Stimulated activated CD4-positive, alpha-beta T cell treated with anti-CD3 and anti-CD28 coated beads, Interleukin-15, amount 100 ng/mL, for 24 hours (primary cell): ENCODE measurements at regions not wholly inside any gene's neighbourhood (a gene's known extent, or its start where the extent isn't known, plus 50 kb on each side); places are given as distances from the start of the nearest gene placed in this dataset.

Source experiments
- DNase-seq: peaks from one replicate; pipeline ENCODE4 v3.0.0-alpha.2; 2020

DNA sequence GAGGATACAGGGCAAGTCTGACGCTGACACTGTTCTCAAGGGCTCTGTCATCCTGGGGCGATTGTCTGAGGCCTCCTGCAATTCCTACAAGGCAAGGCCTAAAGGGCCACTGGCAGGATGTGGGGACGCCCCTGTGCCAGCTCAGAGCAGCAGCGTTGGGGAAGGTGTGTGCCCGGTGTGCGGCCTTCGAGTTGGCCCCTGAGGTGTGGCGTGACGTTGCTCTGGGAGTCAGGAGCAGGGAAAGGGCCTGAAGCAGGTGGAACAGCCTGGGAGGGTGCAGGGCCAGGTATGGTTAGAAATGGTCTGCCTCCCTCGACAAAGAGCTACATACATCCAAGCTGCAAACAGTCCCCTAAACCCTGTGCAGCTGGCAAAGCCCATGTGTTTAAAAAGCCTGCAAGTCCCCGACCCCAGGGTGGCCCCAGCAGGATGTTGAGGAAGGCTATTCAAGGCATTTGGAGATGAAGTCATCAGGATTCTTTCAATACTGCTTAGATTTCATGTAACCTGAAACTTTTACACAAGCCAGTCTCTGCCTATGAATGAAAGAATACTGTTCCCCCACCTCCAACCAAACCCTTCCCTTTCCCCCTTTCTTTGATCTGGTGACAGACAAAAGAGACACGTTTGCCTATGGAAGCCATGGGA is 142.5 kb upstream of the TNS3 start:
- DNase-seq: no peak

DNA sequence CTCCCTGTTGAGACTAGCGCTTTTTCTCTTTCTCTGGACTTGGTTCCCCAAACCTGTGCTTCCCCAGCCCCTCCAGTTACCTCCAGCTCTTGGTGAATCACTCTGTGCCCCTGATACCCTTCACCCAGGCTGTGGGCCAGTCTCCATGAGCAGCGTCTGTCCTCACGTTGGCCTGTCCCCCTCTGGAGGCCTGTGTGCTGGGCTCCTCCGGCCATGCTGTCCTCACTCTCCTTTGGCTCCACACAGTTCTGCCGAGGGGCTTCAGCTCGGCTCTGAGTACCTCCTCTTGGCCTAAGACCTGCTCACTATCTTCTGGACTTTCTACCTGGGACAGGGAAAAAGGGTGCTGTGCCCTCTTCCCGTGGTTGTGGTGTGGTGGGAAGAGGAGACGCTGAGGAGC is 140.2 kb upstream of the TNS3 start:
- DNase-seq: no peak

DNA sequence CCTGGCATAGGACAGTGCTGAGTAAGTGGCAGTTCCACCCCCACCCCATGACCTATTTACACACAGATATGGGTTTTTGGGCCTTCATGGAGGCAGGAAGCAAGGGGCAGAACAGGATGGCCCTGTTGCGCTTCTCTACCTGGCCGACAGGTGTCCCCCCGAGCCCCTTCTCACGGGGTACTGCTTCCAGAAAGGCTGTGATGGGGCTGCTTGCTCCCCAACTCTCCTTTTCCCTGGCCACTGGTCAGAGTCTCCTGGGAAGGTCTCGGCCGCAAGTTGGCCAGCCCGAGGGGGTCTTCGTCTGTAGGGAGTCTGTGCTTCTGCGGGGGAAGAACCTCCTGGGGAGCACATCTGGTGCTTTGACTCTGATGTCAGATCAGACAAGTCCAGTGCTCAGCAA is 139.8 kb upstream of the TNS3 start:
- DNase-seq: no peak

DNA sequence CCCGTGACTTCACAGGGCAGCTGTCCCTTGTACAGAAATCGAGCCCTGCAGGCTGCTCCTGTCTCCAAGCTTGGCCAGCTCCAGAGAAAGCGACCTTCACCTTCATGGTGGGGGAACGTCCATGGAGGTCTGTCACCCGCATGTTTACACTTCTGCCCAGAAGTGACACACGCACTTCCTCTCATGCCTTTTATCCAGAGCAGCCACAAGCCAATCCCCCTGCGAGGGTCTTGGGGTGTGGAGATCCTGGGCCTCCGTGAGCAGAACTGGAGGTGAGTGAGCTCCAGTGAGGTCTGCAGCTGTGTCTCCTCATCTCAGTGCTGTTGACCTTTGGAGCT is 139.0 kb upstream of the TNS3 start:
- DNase-seq: no peak

DNA sequence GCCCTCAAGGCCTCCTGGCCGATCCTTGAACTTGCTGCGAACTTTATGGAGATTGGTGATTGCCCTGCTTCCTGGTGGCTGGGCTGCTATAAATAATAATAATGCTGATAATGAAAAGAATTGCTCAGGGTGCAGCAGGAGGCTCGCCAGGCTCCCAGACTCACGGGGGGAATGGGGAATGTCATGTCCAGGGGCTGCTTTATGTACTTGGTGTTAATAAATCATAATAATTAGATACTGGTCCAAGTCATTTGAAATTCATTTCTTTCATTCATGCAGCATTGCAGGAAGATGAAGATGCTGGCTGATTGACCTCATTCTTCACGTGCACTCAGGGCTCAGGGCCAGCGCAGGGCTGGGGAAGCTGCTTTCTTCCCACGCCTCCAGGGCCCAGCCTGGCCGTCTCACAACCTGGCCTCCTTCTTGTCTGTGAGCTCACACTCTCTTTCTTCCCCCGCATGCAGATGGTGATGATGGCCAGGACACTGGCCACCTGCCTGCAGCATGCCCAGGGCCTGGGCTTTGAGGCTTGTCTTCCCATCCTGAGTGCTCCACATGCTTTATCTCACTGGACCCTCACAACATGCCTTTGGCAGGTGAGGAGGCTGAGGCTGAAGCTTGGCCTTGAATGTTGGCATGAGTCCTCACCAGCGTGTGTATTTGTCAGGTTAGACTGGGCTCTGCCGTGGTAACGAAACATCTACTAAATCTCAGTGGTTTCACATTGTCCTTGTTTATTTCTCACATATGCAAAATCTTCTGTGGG is 138.4 kb upstream of the TNS3 start:
- no peak for DNase-seq

DNA sequence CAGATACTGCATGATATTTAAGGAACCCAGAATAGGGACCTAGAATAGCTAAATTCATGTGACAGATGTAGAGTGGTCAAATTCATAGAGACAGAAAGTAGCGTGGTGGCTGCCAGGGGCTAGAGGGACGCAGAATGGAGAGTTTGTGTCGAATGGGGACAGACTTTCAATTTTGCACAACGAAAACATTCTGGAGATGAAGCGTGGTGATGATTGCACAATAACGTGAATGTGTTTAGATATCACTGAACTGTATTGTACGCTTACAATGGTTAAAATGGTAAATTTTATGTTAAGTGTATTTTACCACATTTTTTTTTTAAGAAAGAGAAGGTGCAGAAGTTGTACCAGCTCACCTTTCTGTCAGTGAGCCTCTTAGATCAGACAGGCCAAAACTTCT is 137.8 kb upstream of the TNS3 start:
- no peak for DNase-seq

DNA sequence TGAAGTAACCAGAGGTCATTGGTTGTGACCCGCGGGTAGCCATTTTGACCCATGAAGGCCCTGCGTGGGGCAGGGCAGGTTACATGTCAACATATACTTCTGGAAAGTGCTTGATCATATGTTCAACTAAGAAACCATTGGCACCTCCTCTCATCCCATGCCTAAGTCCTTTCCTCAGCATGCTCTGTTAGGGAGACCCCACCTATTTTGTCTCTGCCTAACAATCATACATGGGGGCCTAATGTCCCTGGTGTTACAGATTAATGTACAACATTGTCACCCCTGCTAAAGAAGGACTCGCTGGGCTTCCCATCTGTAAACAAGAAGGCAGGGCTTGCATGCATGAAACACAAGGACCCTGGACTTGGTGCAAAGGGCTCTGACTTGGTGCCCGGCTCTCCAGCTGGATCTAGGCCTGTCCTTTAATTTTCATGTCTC is 133.7 kb upstream of the TNS3 start:
- no peak for DNase-seq

DNA sequence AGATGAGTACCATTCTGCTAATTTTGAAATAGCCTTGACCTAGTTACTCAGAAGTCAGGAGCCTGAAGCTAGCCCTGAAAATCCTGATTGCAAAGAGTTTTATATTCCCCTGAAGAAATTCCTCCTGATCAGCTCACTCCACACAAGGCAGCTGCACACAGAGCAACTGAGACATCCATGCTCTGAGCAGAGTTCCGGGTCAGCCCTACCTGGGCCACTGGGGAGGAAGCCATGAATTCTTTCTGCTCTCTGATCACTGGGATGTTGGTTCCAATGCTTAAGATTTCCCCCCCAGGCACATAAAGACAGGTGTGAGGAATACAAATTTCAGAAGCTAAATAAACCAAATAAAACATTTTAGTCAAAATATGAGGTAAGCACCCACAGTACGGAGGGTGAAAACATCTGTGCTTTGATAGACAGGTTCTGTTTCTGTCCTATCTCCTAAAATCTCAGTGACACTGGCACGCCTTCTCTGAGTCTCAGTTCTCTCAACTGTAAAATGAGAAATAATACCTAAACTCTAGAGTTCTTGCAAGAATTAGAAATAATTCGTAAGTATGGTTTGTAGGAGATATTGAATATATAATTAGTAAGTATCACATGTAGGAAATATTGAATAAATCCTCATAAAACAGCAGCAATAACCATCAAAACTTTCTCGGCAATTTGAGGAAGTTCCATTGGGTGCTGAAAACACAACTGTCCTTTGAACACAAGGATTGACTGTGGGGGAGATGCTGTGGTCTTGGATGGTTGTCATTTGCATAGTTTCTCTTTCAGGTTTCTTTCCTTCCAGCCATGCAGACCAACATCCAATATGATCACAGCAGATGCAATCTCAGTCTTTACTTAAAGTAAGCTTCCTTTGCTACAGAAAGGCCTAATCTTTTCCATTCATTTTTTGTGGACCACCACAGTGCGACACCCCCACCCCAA is 133.0 kb upstream of the TNS3 start:
- DNase-seq: no peak

DNA sequence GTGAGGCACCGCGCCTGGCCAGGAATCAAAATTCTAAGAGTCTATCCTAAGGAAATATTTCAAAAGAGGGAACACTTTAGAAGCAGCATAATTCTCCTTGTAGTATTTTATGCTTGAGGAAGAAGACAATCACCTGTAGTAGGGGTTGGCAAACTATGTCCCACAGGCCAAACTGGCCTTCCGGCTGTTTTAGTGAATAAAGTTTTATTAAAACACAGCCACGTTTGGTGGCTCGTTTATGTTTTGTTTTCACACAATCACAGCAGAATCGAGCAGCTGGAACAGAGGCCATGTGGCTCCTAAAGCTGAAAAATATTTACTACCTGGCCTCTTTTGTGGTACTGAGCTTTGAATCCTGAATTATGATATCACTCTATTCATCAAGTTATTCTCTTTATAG is 131.7 kb upstream of the TNS3 start:
- no peak for DNase-seq

DNA sequence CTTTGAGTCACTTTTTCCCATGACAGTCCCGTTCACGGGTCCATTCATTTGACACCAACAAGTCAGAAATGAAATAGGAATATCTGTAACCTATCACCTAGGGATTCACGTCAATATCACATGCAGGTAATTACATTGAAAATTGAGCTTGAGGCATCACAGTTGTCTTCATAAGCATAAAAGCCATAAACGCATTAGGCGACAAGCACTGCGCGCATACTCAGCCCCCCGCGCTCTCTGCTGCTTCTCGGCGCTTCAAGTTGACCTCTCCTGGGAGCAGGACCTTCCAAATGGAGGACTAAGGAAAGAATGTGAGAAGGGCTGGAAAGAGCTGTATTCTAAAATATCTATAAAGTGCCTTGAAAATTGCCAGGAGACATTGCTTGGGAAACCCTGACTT is 130.5 kb upstream of the TNS3 start:
- DNase-seq: no peak

DNA sequence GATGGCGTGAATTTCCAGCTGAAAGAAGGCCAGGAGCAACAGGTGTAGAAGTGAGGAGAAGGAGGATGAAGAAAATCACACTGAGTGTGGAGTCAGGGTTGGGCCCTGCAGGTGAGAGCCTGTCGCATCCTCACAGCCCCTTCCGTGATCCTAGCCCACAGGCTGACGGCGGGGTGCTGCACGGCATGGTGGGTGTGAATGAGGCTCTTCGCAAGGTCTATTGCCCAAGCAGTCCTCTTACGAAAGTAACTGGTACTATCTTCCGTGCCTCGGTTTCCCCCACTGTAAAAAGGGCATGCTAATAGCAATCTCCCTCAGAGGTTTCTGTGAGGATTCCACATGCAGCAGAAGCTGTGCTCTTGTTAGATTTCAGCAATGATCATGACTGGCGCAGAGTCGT is 129.9 kb upstream of the TNS3 start:
- no peak for DNase-seq

DNA sequence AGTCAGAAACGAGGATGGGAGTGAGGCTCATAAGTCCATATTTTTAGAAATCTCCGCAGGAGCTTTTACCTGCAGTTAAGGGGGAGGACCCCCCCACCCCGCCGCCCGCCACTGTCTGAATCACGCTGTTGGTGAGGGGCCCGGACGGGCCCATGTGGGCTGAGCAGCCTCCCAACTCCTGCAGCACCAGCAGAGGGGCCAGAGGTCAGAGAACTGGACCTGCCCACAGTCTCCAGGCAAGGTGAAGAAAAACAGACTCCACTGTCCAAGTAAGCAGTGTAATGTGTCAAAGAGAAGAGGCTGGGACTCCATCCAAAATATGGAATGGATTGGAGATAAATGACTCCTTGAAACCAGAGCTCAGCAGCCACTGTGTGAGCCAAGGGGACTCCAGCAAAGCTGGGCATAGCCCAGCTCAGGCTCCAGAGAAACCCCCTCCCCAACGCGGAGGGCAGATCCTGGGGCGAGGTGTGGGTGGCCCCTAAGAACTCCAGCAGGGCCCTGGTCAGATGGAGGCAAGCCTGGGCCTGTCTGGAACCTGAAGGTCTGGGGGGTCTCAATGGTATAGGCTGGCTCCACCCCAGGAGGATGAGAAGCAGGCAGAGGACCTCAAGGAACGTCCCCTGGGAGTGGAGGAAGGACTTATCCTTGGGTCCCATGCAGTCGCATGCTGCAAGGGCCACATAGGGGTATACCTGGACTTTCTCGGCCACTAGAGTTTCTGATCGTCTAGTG is 128.5 kb upstream of the TNS3 start:
- DNase-seq: no peak

DNA sequence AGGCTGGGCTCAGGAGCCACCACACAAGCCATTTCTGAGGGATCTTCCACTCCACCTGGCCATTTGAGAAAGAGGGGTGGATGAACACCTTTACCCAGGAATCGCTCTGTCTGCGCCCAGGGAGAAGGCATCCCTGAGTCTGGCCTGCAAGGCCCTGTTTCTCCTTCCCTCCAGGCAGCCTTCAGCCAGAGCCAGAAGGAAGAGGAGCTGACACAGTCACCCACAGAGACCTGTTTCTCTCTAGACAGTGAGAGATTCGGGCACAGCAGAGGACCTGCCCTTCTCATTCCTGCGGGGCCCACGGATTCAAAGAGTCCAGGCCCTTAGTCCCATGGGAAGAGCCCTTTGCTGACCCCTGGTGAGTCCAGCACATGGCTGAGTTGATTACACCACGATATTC is 127.5 kb upstream of the TNS3 start:
- no peak for DNase-seq

DNA sequence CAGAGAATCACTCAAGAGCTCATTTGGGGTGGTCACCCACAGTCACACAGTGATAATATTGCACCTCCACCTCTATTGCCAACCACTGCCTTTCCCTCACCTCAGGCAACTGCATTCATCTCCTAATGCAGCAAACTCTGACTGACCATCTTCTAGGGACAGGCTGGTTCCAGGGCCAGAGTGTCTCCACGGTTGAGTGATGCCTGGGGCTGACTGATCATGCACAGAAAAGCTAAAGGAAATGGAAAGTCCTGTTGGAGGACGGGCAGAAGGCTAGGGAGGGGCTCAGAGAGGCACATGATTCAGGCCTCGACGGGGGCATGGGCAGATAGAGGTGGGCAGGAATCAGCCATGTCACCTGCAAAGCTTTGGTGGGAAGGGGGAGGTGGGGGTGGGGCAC is 127.1 kb upstream of the TNS3 start:
- no peak for DNase-seq

DNA sequence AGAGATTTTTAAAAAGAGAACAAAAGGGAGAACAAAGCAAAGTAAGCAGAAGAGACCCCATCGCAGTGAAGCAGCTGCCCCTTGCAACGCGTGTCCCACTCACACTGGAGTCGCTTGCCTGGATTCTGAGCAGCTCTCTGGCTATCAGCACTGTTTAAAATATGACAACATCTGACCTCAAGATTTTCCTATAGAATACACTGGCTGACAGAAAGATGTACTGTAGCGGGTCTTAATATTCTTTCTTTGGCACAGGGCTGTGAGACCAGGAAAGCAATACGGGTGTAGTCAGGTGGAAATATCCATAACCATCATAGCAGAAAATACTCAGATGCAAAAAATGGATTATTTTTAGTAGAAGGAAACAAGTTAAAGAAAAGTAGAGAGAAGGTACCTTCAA is 125.7 kb upstream of the TNS3 start:
- DNase-seq: no peak

DNA sequence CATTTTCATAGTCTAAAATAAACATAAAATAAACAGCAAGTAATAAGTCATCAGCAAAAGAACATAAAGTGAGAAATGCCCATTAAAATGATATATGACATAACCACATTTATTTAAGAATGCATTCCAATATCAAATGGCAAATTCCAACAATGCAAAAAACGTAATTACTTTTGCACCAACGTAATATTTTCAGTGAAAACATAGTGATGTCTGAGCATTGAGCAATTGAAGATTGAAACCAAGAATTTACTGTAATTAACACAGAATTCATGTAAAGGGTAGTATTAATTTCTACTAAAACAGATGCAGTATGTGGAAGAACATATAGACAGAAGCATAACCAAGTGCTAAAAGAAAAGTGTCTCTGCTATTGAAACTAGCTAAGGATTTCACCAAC is 123.0 kb upstream of the TNS3 start:
- no peak for DNase-seq

DNA sequence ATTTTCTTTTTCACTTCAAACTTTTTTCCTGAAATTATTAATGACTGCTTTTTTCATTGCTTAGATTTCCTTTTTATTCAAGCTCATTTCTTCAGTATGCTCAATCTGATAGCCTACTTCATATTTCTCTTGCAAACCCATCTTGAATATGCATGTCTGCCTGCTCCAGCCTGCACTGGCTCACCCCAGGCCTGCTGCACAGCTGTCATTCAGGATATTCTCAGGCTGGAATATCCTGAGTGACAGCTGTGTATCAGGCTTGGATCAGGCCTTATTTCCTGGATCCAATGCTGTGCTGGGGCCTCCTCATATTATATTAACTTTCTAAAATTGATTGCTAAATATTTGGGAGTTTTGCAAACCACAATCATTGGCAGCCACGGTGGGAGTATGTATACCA is 120.2 kb upstream of the TNS3 start:
- DNase-seq: no peak

DNA sequence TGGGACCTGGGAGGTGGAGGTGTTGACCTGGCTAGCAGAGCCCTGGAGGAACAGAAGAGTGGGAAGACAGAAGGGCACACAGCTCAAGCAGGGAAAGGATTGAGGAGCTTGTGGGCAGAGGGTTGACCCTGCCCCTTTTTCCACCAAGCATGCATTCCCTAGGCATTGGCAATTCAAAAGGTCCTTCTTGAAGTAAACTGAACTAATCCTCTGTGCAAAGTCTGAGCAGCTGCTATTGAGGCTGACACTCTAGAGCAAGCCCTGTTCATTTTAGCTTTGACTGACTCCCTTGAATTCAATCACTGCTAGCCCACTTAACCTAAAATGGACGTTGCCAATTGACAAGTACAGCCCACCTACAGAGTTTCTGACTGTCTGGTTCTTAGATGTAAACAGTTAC is 116.5 kb upstream of the TNS3 start:
- DNase-seq: no peak

DNA sequence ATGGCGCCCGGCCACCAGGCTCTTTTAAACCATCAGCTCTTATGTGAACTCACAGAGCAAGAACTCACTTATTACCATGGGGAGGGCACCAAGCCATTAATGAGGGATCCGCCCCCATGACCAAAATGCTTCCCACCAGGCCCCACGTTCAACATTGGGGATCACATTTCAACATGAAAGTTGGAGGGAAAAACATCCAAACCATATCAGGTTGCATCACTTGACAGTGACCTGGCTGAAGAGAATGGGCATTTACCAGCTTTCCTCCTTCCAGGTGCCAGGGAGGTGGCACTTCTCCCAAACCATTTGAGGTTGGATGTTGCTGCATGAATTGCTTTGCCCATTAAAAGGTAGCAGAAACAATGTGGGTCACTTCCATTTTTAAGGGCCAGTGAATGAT is 115.6 kb upstream of the TNS3 start:
- no peak for DNase-seq

DNA sequence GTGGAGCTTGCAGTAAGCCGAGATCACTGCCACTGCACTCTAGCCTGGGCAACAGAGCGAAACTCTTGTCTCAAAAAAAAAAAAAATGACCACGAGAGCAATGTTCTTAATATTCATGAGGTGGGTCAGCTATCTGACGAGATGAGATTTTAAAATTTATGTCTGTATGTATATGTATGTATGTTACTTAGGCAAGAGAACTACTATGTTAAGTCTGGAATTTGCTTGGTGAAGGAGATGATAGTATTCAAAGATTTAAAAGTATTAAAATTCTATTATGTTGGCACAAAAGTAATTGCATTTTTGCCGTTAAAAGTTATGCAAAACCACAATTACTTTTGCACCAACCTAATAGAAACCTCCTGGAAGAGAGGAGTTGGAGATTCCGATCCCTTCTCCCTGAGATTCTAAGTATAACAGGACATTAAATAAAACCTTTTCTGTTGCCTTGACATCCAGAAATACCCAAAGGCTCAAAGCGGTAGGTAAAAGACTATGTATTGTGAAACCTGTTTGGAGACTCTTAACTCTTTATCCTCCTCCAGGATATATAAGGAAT is 114.3 kb upstream of the TNS3 start:
- no peak for DNase-seq

DNA sequence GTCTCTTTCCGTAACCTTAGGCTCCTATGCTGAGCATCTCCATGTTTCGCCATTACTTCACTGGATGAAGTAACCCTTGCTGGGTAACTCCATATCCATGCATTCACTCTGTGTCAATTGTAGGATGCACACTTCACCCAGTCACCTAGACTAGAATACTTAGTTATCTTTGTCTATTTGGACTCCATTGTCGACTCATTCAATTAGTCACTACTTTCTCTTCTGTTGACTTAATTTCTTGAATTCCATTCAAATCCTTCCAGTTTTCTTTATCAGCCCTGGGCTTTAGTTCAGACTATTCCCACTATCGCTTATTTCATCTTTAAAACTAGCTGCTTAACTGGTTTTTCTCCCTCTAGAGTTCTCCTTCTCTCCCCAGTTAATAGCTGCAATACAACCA is 111.3 kb upstream of the TNS3 start:
- DNase-seq: no peak

DNA sequence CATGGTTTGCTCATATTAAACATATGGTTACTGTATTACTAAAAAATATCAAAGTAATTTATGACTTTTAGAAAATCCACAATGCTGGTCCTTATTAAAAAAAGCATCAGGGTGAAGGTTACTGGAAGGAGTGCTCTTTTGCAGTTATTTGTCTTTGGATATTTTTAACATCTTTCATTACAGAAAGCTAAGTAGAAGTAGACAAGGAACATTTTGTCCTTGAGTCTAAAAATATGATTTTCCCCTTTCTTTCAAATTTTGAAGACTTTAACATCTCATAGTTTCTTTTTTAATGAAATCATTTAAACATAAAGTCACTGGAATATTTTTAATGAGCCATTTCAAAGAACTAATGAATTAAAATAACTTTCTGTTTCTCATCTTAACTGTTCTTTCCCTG is 110.1 kb upstream of the TNS3 start:
- DNase-seq: no peak
